H9 (cell line): ENCODE measurements at regions not wholly inside any gene's neighbourhood (a gene's known extent, or its start where the extent isn't known, plus 50 kb on each side); places are given as distances from the start of the nearest gene placed in this dataset.

ENCODE experiments used
- DNase-seq: peaks from one replicate; pipeline ENCODE4 v3.0.0-alpha.2; 2017
- H2AFZ ChIP-seq: one replicate; pipeline ENCODE4 v1.6.1; 2013; ENCODE audit warnings: mild to moderate bottlenecking, low read length, control low read depth, moderate library complexity
- H2AK5ac ChIP-seq: 2 replicates; pipeline ENCODE4 v1.6.1; 2013; ENCODE audit warnings: low read length, control low read depth, mixed read lengths; ENCODE audit not compliant: insufficient read length
- H2BK120ac ChIP-seq: one replicate; pipeline ENCODE4 v1.6.1; 2013; ENCODE audit warnings: low read depth, mild to moderate bottlenecking, low read length, control low read depth, inconsistent platforms; ENCODE audit not compliant: poor library complexity, severe bottlenecking
- H2BK12ac ChIP-seq: 2 replicates; pipeline ENCODE4 v1.6.1; 2013; ENCODE audit warnings: low read length, control low read depth, mixed read lengths, low read depth; ENCODE audit not compliant: insufficient read length
- H2BK15ac ChIP-seq: 2 replicates; pipeline ENCODE4 v1.6.1; 2013; ENCODE audit warnings: low read depth, low read length, control low read depth
- H2BK20ac ChIP-seq: one replicate; pipeline ENCODE4 v1.6.1; 2013; ENCODE audit warnings: low read depth, mild to moderate bottlenecking, low read length, control low read depth, inconsistent platforms; ENCODE audit not compliant: poor library complexity, severe bottlenecking
- H2BK5ac ChIP-seq: 2 replicates; pipeline ENCODE4 v1.6.1; 2013; ENCODE audit warnings: low read length, control low read depth, mixed read lengths; ENCODE audit not compliant: insufficient read length
- H3K14ac ChIP-seq: 2 replicates; pipeline ENCODE4 v1.6.1; 2013; ENCODE audit warnings: low read length, control low read depth; ENCODE audit not compliant: insufficient read depth
- H3K18ac ChIP-seq: 2 replicates; pipeline ENCODE4 v1.6.1; 2013; ENCODE audit warnings: low read depth, mild to moderate bottlenecking, mixed read lengths, low read length, control low read depth; ENCODE audit not compliant: insufficient read length
- H3K23ac ChIP-seq: 2 replicates; pipeline ENCODE4 v1.6.1; 2013; ENCODE audit warnings: low read length, control low read depth, mixed read lengths, low read depth; ENCODE audit not compliant: insufficient read length
- H3K23me2 ChIP-seq: 2 replicates; pipeline ENCODE4 v1.6.1; 2013; ENCODE audit warnings: low read depth, mild to moderate bottlenecking, mixed read lengths, low read length, control low read depth; ENCODE audit not compliant: insufficient read length, poor library complexity, severe bottlenecking
- H3K27ac ChIP-seq: 2 replicates; pipeline ENCODE4 v1.5.1; 2013; ENCODE audit warnings: low read length, control low read depth, mixed read lengths, low read depth; ENCODE audit not compliant: insufficient read length
- H3K27me3 ChIP-seq: 2 replicates; pipeline ENCODE4 v1.6.1; 2013; ENCODE audit warnings: low read length, control low read depth, inconsistent platforms; ENCODE audit not compliant: insufficient read depth
- H3K4ac ChIP-seq: 2 replicates; pipeline ENCODE4 v1.6.1; 2013; ENCODE audit warnings: low read depth, mild to moderate bottlenecking, control low read depth, inconsistent platforms, low read length, moderate library complexity
- H3K4me1 ChIP-seq: 2 replicates; pipeline ENCODE4 v1.6.1; 2013; ENCODE audit warnings: low read length, control low read depth, inconsistent platforms; ENCODE audit not compliant: insufficient read depth
- H3K4me2 ChIP-seq: 2 replicates; pipeline ENCODE4 v1.6.1; 2013; ENCODE audit warnings: low read length, control low read depth, mixed read lengths; ENCODE audit not compliant: insufficient read length, insufficient read depth
- H3K56ac ChIP-seq: 2 replicates; pipeline ENCODE4 v1.6.1; 2013; ENCODE audit warnings: low read depth, mild to moderate bottlenecking, mixed read lengths, low read length, control low read depth; ENCODE audit not compliant: insufficient read length
- H3K79me1 ChIP-seq: 2 replicates; pipeline ENCODE4 v1.6.1; 2013; ENCODE audit warnings: low read depth, mild to moderate bottlenecking, moderate library complexity, low read length, control low read depth, inconsistent platforms; ENCODE audit not compliant: insufficient read depth, poor library complexity, severe bottlenecking
- H3K79me2 ChIP-seq: 2 replicates; pipeline ENCODE4 v1.6.1; 2013; ENCODE audit warnings: low read length, control low read depth, inconsistent platforms; ENCODE audit not compliant: insufficient read depth
- H3K9ac ChIP-seq: 2 replicates; pipeline ENCODE4 v1.6.1; 2013; ENCODE audit warnings: low read length, control low read depth, mixed read lengths; ENCODE audit not compliant: insufficient read length; ENCODE audit errors: extremely low read depth
- H3K9me3 ChIP-seq: one replicate; pipeline ENCODE4 v1.6.1; 2013; ENCODE audit warnings: low read depth, low read length, inconsistent platforms; ENCODE audit not compliant: control insufficient read depth
- H3T11ph ChIP-seq: one replicate; pipeline ENCODE4 v1.6.1; 2013; ENCODE audit warnings: mild to moderate bottlenecking, low read length, control low read depth, inconsistent platforms
- H4K20me1 ChIP-seq: one replicate; pipeline ENCODE4 v1.6.1; 2013; ENCODE audit not compliant: control insufficient read depth, insufficient read length, insufficient read depth
- H4K5ac ChIP-seq: 2 replicates; pipeline ENCODE4 v1.6.1; 2013; ENCODE audit warnings: low read depth, mild to moderate bottlenecking, mixed read lengths, low read length, control low read depth; ENCODE audit not compliant: insufficient read length
- H4K8ac ChIP-seq: replicated peaks from 2 replicates; pipeline ENCODE4 v1.6.1; 2013; ENCODE audit warnings: low read length, control low read depth, mixed read lengths, low read depth; ENCODE audit not compliant: insufficient read length
- H4K91ac ChIP-seq: 2 replicates; pipeline ENCODE4 v1.6.1; 2013; ENCODE audit warnings: low read depth, mild to moderate bottlenecking, moderate library complexity, mixed read lengths, low read length, control low read depth; ENCODE audit not compliant: insufficient read length
- H3K27ac Mint-ChIP-seq, 3 experiments: 2 replicates in 2 of 3; 3 replicates in 1 of 3; pipeline ENCODE4 v1.8.0; 2020 to 2021; ENCODE audit warnings: mixed read lengths in 3 of 3, mild to moderate bottlenecking in 1 of 3, moderate library complexity in 1 of 3
- H3K27me3 Mint-ChIP-seq: 2 replicates; pipeline ENCODE4 v1.8.0; 2021; ENCODE audit warnings: low read depth, mild to moderate bottlenecking, moderate library complexity, mixed read lengths
- H3K36me3 Mint-ChIP-seq, 3 experiments: 2 replicates in 2 of 3; 3 replicates in 1 of 3; pipeline ENCODE4 v1.8.0; 2020 to 2021; ENCODE audit warnings: low read depth in 3 of 3, mixed read lengths in 3 of 3; ENCODE audit not compliant: insufficient read depth in 1 of 3
- H3K4me1 Mint-ChIP-seq, 2 experiments: 2 replicates each; pipeline ENCODE4 v1.8.0; 2020; ENCODE audit warnings: mixed read lengths in 2 of 2
- H3K4me3 Mint-ChIP-seq, 2 experiments: 2 replicates in 1 of 2; 3 replicates in 1 of 2; pipeline ENCODE4 v1.8.0; 2020 to 2021; ENCODE audit warnings: mild to moderate bottlenecking in 2 of 2, mixed read lengths in 2 of 2, moderate library complexity in 1 of 2
- H3K9me3 Mint-ChIP-seq, 2 experiments: 2 replicates in 1 of 2; 3 replicates in 1 of 2; pipeline ENCODE4 v1.8.0; 2020; ENCODE audit warnings: mild to moderate bottlenecking in 2 of 2, mixed read lengths in 2 of 2, moderate library complexity in 1 of 2
- WGBS: extraction: QIAGEN DNeasy Blood & Tissue Kit; methylation state at CpG from one replicate; pipeline ENCODE4 v1.1.7; 2013; ENCODE audit warnings: missing lambda C conversion rate, low lambda C conversion rate, mixed read lengths; ENCODE audit not compliant: insufficient read length; ENCODE audit errors: extremely low coverage; 5-methylcytosine and 5-hydroxymethylcytosine counted together
- TF ChIP-seq, protein P1 (sequence below): fragments of 200-600 bp; sonication (generic); conservative IDR thresholded peaks from 3 replicates; pipeline ENCODE4 v1.8.0; 2021; ENCODE audit warnings: antibody characterized with exemption, mild to moderate bottlenecking

DNA sequence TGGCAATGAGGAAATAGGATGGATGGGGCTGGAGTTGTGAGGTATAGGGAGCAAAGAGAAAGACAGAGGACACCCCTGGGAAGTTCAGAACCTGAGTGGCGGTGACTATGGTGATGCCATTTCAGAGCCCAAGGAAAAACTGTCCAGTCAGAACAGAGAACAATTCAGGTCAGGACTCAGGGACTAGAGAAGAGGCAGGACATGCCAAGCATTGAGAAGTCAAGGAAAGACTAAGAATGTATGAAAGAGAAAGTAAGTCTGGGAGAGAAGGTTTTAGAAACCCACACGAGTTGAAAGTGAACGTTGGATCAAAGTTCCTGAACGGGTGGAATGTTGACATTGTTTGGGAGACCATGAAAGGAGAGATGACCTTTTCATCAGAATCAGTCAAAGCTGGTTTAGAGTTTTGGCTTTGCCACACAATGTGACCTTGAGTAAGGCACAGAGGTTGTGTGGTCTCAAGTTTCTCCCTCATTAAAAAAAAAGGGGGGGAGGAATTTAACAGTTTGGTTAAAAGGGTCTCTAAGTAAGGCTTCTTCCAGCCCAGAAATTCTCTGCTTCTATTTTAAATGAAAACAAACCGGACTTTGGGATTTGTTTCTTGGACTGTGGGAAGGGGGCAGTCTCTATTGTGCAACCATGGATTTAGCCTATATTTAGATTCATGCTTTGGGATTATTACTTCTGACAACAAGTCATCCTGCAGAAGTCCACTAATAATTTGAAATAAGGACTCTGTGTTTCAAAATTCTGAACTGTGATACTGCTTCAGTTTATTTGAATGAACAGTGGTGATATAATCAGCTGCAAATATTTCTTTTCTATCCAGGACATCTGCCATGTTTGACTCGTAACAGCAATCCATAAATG lies 315.9 kb upstream of the TBL1XR1 start:
- Mint-ChIP-seq H3K27ac (no peak overlapping the region), H3K9me3 (no peaks in the 10 kb centered on the region), H3K27me3 (no peaks in the 10 kb centered on the region), H3K4me3 (no peak overlapping the region), H3K36me3 (no peaks in the 10 kb centered on the region; a peak in 1 of 7 replicates), H3K4me1 (peaks cover 3 to 5% of the 10 kb centered on the region in 2 experiments)
- Histone ChIP-seq H3K4me2 (no peak overlapping the region), H3K23me2 (no peaks in the 10 kb centered on the region), H3K27me3 (no peaks in the 10 kb centered on the region), H2BK15ac (no peak overlapping the region), H2BK120ac (no peak overlapping the region), H3K14ac (no peak overlapping the region), H4K5ac (no peak overlapping the region), H3K27ac (no peak overlapping the region), H2BK5ac (no peak overlapping the region), H2AK5ac (no peak overlapping the region), H2AFZ (no peak overlapping the region), H3K79me2 (no peaks in the 10 kb centered on the region), H4K91ac (no peak overlapping the region), H4K8ac (no peak overlapping the region), H3K18ac (no peak overlapping the region), H2BK12ac (no peak overlapping the region), H3K9ac (no peak overlapping the region), H3K9me3 (no peaks in the 10 kb centered on the region), H3T11ph (no peak overlapping the region), H3K4me1 (no peaks in the 10 kb centered on the region; the same call in 1 of the 2 replicates), H4K20me1 (no peaks in the 10 kb centered on the region), H2BK20ac (no peak overlapping the region), H3K23ac (no peak overlapping the region), H3K56ac (no peak overlapping the region), H3K4ac (no peak overlapping the region), H3K79me1 (no peaks in the 10 kb centered on the region)
- no CpG with 5 or more reads among the region's 6 CpGs for WGBS
- no peak for DNase-seq
- TF ChIP-seq, protein P1, sequence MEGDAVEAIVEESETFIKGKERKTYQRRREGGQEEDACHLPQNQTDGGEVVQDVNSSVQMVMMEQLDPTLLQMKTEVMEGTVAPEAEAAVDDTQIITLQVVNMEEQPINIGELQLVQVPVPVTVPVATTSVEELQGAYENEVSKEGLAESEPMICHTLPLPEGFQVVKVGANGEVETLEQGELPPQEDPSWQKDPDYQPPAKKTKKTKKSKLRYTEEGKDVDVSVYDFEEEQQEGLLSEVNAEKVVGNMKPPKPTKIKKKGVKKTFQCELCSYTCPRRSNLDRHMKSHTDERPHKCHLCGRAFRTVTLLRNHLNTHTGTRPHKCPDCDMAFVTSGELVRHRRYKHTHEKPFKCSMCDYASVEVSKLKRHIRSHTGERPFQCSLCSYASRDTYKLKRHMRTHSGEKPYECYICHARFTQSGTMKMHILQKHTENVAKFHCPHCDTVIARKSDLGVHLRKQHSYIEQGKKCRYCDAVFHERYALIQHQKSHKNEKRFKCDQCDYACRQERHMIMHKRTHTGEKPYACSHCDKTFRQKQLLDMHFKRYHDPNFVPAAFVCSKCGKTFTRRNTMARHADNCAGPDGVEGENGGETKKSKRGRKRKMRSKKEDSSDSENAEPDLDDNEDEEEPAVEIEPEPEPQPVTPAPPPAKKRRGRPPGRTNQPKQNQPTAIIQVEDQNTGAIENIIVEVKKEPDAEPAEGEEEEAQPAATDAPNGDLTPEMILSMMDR: no peak
